Calu3 (cell line): ENCODE measurements at regions not wholly inside any gene's neighbourhood (a gene's known extent, or its start where the extent isn't known, plus 50 kb on each side); places are given as distances from the start of the nearest gene placed in this dataset.

ENCODE experiments used
- BruUV-seq: library from RNA; stranded (reverse); fragments of 400-500 nt; replicated peaks from 2 replicates; lab custom pipeline; 2021; lab: Mats Ljungman, UMichigan
- CTCF ChIA-PET: fragments of 300-600 bp; sonication (Branson Sonifier 250); formaldehyde crosslinking; loops from one replicate; lab custom pipeline; 2022; ENCODE audit warnings: antibody characterized with exemption; lab: Charles Lee
- DNase-seq: peaks from one replicate; pipeline ENCODE4 v3.0.0; 2022
- H3K27ac Mint-ChIP-seq: one replicate; pipeline ENCODE4 v1.8.0; 2022; ENCODE audit warnings: mixed read lengths; ENCODE audit not compliant: unreplicated experiment
- H3K27me3 Mint-ChIP-seq: one replicate; pipeline ENCODE4 v1.8.0; 2022; ENCODE audit warnings: mixed read lengths; ENCODE audit not compliant: unreplicated experiment
- H3K36me3 Mint-ChIP-seq: one replicate; pipeline ENCODE4 v1.8.0; 2022; ENCODE audit warnings: mild to moderate bottlenecking, moderate library complexity, mixed read lengths; ENCODE audit not compliant: insufficient read depth, unreplicated experiment
- H3K4me1 Mint-ChIP-seq: one replicate; pipeline ENCODE4 v1.8.0; 2022; ENCODE audit warnings: mild to moderate bottlenecking, low read depth, mixed read lengths; ENCODE audit not compliant: unreplicated experiment
- H3K4me3 Mint-ChIP-seq: one replicate; pipeline ENCODE4 v1.8.0; 2022; ENCODE audit warnings: mild to moderate bottlenecking, low read depth, moderate library complexity, mixed read lengths; ENCODE audit not compliant: unreplicated experiment
- H3K9me3 Mint-ChIP-seq: one replicate; pipeline ENCODE4 v1.8.0; 2022; ENCODE audit warnings: low read depth, mixed read lengths; ENCODE audit not compliant: unreplicated experiment
- CTCF ChIP-seq: fragments of 200-600 bp; IDR thresholded peaks from one replicate; pipeline ENCODE4 v1.8.0; 2022; ENCODE audit warnings: antibody characterized with exemption; ENCODE audit not compliant: unreplicated experiment
- intact Hi-C: fragments of 100-400 bp; cut with micrococcal nuclease; formaldehyde crosslinking; loops from one replicate; pipeline ENCODE4 v1.10.0; 2022; ENCODE audit not compliant: unreplicated experiment

GRCh38 chr7:67690700-67691099, 694.1 kb downstream of the TYW1 start:
- H3K27me3 Mint-ChIP-seq, result no peaks in the 10 kb centered on the region
- intact Hi-C loops, result no loop called here
- no TSS peak for BruUV-seq
- H3K4me1 Mint-ChIP-seq, result peaks cover 8% of the 10 kb centered on the region
- H3K27ac Mint-ChIP-seq, result no peak overlapping the region
- TF ChIP-seq CTCF, result no peak
- no peak overlapping the region for H3K4me3 Mint-ChIP-seq
- no peak for DNase-seq
- H3K9me3 Mint-ChIP-seq, result peaks cover 10% of the 10 kb centered on the region
- H3K36me3 Mint-ChIP-seq, result no peaks in the 10 kb centered on the region
- CTCF ChIA-PET, result no interaction called here

- H3K36me3 Mint-ChIP-seq, result no peaks in the 10 kb centered on the region
Observed at GRCh38 chr7:67692425-67692824, 695.8 kb downstream of the TYW1 start.

GRCh38 chr7:67696124-67696523, 699.5 kb downstream of the TYW1 start:
- no peak for DNase-seq
- Mint-ChIP-seq H3K9me3 (peaks cover 7% of the 10 kb centered on the region), H3K27ac (peak overlapping the region; percentile 45), H3K4me3 (peak overlapping the region; percentile 66), H3K36me3 (no peaks in the 10 kb centered on the region), H3K4me1 (peaks cover 18% of the 10 kb centered on the region), H3K27me3 (no peaks in the 10 kb centered on the region)
- TF ChIP-seq CTCF, result no peak
- CTCF ChIA-PET, result interaction anchor here (0.6 kb wide), 1 partner anchor 1205 kb away, joined by 4 read pairs; no protein-coding TSS in a partner anchor
- intact Hi-C loops, result no loop called here
- BruUV-seq, result no TSS peak

More at GRCh38 chr7:67692425-67692824, 695.8 kb downstream of the TYW1 start:
- TF ChIP-seq CTCF, result no peak
- H3K27ac Mint-ChIP-seq, result no peak overlapping the region
- peaks cover 25% of the 10 kb centered on the region for H3K4me1 Mint-ChIP-seq
- H3K4me3 Mint-ChIP-seq, result no peak overlapping the region
- no TSS peak for BruUV-seq
- no peak for DNase-seq
- intact Hi-C loops, result no loop called here
- H3K27me3 Mint-ChIP-seq, result no peaks in the 10 kb centered on the region
- peaks cover 10% of the 10 kb centered on the region for H3K9me3 Mint-ChIP-seq
- CTCF ChIA-PET, result interaction anchor here (0.7 kb wide), 1 partner anchor 65 kb away, joined by 3 read pairs; no protein-coding TSS in a partner anchor

- H3K4me1 Mint-ChIP-seq, result peaks cover 18% of the 10 kb centered on the region
- DNase-seq, result peak; percentile 34
- no TSS peak for BruUV-seq
Observed at GRCh38 chr7:67696878-67697277, 700.2 kb downstream of the TYW1 start.

More at GRCh38 chr7:67696878-67697277, 700.2 kb downstream of the TYW1 start:
- peak overlapping the region; percentile 66 for H3K4me3 Mint-ChIP-seq
- intact Hi-C loops, result no loop called here
- peak overlapping the region; percentile 45 for H3K27ac Mint-ChIP-seq
- CTCF ChIA-PET, result no interaction called here
- no peak for TF ChIP-seq CTCF
- peaks cover 6% of the 10 kb centered on the region for H3K9me3 Mint-ChIP-seq
- no peaks in the 10 kb centered on the region for H3K36me3 Mint-ChIP-seq
- no peaks in the 10 kb centered on the region for H3K27me3 Mint-ChIP-seq
